ENCODE measurements at regions not wholly inside any gene's neighbourhood (a gene's known extent, or its start where the extent isn't known, plus 50 kb on each side); places are given as distances from the start of the nearest gene placed in this dataset.
A peak's percentile ranks its signal among the peaks of the same experiment; 100 is the strongest.

GRCh38 chr2:226172309-226172708 lies 627.3 kb downstream of the IRS1 start:
- H4K8ac ChIP-seq (replicated peaks; ENCODE audit: insufficient read length, low read depth, low read length) = no peak overlapping the region
- H3K4me3 Mint-ChIP-seq = no peak overlapping the region
- no peak overlapping the region for H3T11ph ChIP-seq (ENCODE audit: low read length)
- H3K27ac Mint-ChIP-seq = 0 out of 7 replicates have a peak overlapping the region, but pooled peaks of 1 of the 3 experiments have one; percentile 35
- no peak overlapping the region for H3K18ac ChIP-seq (ENCODE audit: insufficient read length, low read depth, low read length)
- H2AK5ac ChIP-seq (ENCODE audit: insufficient read length, low read length) = no peak overlapping the region
- no peaks in the 10 kb centered on the region; a peak in 1 of 4 replicates for H3K4me1 Mint-ChIP-seq
- H2AFZ ChIP-seq (ENCODE audit: low read length) = no peak overlapping the region
- H3K56ac ChIP-seq (ENCODE audit: insufficient read length, low read depth, low read length) = no peak overlapping the region
- no peaks in the 10 kb centered on the region; a peak in 1 of 7 replicates for H3K36me3 Mint-ChIP-seq (ENCODE audit: insufficient read depth in 1 of 3, low read depth in 3 of 3)
- no peak overlapping the region for H4K5ac ChIP-seq (ENCODE audit: insufficient read length, low read depth, low read length)
- H3K79me1 ChIP-seq (ENCODE audit: insufficient read depth, low read depth, low read length, poor library complexity, severe bottlenecking) = no peaks in the 10 kb centered on the region
- no peaks in the 10 kb centered on the region for H3K27me3 ChIP-seq (ENCODE audit: insufficient read depth, low read length)
- H2BK12ac ChIP-seq (ENCODE audit: insufficient read length, low read depth, low read length) = no peak overlapping the region
- H3K4me1 ChIP-seq (ENCODE audit: insufficient read depth, low read length) = no peaks in the 10 kb centered on the region
- TF ChIP-seq CTCF (conservative IDR thresholded peaks at IDR 0.05) = no peak
- no peaks in the 10 kb centered on the region for H3K27me3 Mint-ChIP-seq (ENCODE audit: low read depth)
- no peak overlapping the region for H3K9ac ChIP-seq (ENCODE audit: extremely low read depth, insufficient read length, low read length)
- H3K4ac ChIP-seq (ENCODE audit: low read depth, low read length) = no peak overlapping the region
- DNase-seq = no peak
- H2BK15ac ChIP-seq (ENCODE audit: low read depth, low read length) = no peak overlapping the region
- no peak overlapping the region for H4K91ac ChIP-seq (ENCODE audit: insufficient read length, low read depth, low read length)
- H3K79me2 ChIP-seq (ENCODE audit: insufficient read depth, low read length) = no peaks in the 10 kb centered on the region
- no peak overlapping the region for H2BK20ac ChIP-seq (ENCODE audit: low read depth, low read length, poor library complexity, severe bottlenecking)
- H3K27ac ChIP-seq (ENCODE audit: insufficient read length, low read depth, low read length) = no peak overlapping the region
- no peaks in the 10 kb centered on the region for H3K9me3 Mint-ChIP-seq
- H2BK5ac ChIP-seq (ENCODE audit: insufficient read length, low read length) = no peak overlapping the region
- H3K9me3 ChIP-seq (ENCODE audit: control insufficient read depth, low read depth, low read length) = no peaks in the 10 kb centered on the region
- H3K23ac ChIP-seq (ENCODE audit: insufficient read length, low read depth, low read length) = no peak overlapping the region
- H3K4me2 ChIP-seq (ENCODE audit: insufficient read depth, insufficient read length, low read length) = no peak overlapping the region
- no CpG with 5 or more reads among the region's 4 CpGs for whole genome bisulfite sequencing (ENCODE audit: extremely low coverage, insufficient read length, low lambda C conversion rate)
- H4K20me1 ChIP-seq (ENCODE audit: control insufficient read depth, insufficient read depth, insufficient read length) = no peaks in the 10 kb centered on the region
- no peak overlapping the region for H3K14ac ChIP-seq (ENCODE audit: insufficient read depth, low read length)
- no peak overlapping the region for H2BK120ac ChIP-seq (ENCODE audit: low read depth, low read length, poor library complexity, severe bottlenecking)
- no peaks in the 10 kb centered on the region for H3K23me2 ChIP-seq (ENCODE audit: insufficient read length, low read depth, low read length, poor library complexity, severe bottlenecking)

Measured in H9 (cell line).